Right atrium auricular region (tissue), 2 donors: ENCODE measurements at regions not wholly inside any gene's neighbourhood (a gene's known extent, or its start where the extent isn't known, plus 50 kb on each side); places are given as distances from the start of the nearest gene placed in this dataset.

Source experiments
- DNase-seq: peaks from one replicate; pipeline ENCODE4 v3.0.0-alpha.2; 2019; ENCODE audit warnings: low spot score
- H3K27ac ChIP-seq, 2 donors: fragments of 200-600 bp; sonication (generic); 1 replicate in 1 of 2; 2 replicates in 1 of 2; pipeline ENCODE4 v1.5.1; 2016 to 2019
- H3K27me3 ChIP-seq, 2 donors: fragments of 200-600 bp; sonication (generic); one replicate each; pipeline versions ENCODE4 v1.5.1 to v1.6.0; 2017 to 2019
- H3K36me3 ChIP-seq: fragments of 200-600 bp; sonication (generic); one replicate; pipeline ENCODE4 v1.5.1; 2016
- H3K4me1 ChIP-seq, 2 donors: fragments of 200-600 bp; sonication (generic); one replicate each; pipeline versions ENCODE4 v1.5.1 to v1.6.0; 2017 to 2019
- H3K4me3 ChIP-seq, 2 donors: fragments of 200-600 bp; sonication (generic); 1 replicate in 1 of 2; 2 replicates in 1 of 2; pipeline ENCODE4 v1.5.1; 2017 to 2019; ENCODE audit warnings: mild to moderate bottlenecking in 1 of 2, moderate library complexity in 1 of 2
- H3K9me3 ChIP-seq, 2 donors: fragments of 200-600 bp; sonication (generic); one replicate each; pipeline ENCODE4 v1.5.1; 2019
- TF ChIP-seq, protein P1 (sequence below), 2 donors: fragments of 200-600 bp; sonication (generic); IDR thresholded peaks; one replicate each; pipeline ENCODE4 v1.5.1; 2019; ENCODE audit warnings: antibody characterized with exemption in 2 of 2

DNA sequence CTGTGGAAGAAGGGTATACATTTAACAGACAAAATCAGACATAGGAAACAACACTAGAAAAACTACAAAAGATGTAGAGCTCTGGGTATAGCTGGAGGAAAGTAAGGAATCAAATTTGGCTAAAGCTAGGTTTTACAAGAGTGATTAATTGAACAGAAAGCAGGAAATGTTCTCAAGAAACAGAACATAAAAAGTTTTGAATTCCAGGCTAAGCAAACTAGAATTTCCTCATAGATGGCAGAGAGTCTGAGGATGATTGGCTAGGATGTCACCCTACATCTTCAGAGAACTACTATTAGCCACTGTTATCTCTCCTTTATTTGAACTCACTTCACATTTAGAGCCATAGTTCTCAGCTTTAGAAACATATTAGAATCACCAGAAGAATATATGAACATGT is 502.1 kb upstream of the PAPPA start:
- Histone ChIP-seq H3K27ac (peak overlapping the region; percentile 68 to 69), H3K9me3 (no peaks in the 10 kb centered on the region), H3K4me1 (no peaks in the 10 kb centered on the region), H3K4me3 (no peak overlapping the region), H3K27me3 (no peaks in the 10 kb centered on the region), H3K36me3 (no peaks in the 10 kb centered on the region)
- TF ChIP-seq, protein P1, sequence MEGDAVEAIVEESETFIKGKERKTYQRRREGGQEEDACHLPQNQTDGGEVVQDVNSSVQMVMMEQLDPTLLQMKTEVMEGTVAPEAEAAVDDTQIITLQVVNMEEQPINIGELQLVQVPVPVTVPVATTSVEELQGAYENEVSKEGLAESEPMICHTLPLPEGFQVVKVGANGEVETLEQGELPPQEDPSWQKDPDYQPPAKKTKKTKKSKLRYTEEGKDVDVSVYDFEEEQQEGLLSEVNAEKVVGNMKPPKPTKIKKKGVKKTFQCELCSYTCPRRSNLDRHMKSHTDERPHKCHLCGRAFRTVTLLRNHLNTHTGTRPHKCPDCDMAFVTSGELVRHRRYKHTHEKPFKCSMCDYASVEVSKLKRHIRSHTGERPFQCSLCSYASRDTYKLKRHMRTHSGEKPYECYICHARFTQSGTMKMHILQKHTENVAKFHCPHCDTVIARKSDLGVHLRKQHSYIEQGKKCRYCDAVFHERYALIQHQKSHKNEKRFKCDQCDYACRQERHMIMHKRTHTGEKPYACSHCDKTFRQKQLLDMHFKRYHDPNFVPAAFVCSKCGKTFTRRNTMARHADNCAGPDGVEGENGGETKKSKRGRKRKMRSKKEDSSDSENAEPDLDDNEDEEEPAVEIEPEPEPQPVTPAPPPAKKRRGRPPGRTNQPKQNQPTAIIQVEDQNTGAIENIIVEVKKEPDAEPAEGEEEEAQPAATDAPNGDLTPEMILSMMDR (IDR thresholded peaks at IDR 0.05) = no peak
- DNase-seq = no peak

DNA sequence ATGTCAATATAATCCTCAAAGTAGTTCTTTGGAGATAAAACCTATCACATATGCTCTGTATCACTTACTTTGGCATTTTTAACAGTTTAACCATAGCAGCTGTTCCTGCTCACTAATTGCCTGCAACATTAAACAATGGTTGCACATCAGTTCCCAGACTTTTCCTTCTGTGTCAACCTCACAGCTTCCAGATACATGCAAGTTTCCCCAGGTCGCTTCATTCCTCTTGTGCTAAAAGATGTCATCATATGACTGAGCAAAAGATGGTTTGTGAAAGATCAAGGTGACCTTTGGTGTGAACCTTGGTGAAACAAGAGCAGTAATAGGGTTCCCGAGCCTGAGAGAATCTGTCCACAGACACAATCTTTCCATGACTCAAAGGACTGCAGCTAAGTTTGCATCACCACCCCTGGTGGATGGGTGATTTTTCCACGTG is 500.4 kb upstream of the PAPPA start:
- Histone ChIP-seq H3K9me3 (no peaks in the 10 kb centered on the region), H3K4me1 (no peaks in the 10 kb centered on the region), H3K36me3 (no peaks in the 10 kb centered on the region), H3K4me3 (no peak overlapping the region), H3K27me3 (no peaks in the 10 kb centered on the region), H3K27ac (peak overlapping the region in 1 of 2 donors; percentile 16)
- TF ChIP-seq, protein P1 (IDR thresholded peaks at IDR 0.05) = no peak
- DNase-seq = no peak

DNA sequence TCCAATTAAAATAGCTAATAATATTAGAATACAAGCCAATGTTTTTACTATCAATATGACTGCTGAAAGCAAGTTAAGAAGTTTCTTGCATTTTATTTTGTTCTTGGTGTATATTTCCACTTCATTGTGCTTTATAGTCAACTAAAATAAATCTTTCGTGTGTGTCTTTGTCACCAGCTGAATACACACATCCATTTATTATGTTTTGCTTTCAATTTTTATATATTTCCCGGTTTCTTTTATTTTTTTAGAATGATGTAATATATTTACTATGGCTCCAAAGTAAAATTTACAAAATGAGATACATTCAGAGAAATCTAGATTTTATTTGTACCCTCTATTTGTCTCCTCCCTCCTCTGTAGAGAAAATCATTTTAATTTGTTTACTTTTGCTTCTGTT is 495.9 kb upstream of the PAPPA start:
- TF ChIP-seq, protein P1 (IDR thresholded peaks at IDR 0.05) = no peak
- H3K27me3 ChIP-seq = no peaks in the 10 kb centered on the region
- H3K4me1 ChIP-seq = no peaks in the 10 kb centered on the region
- no peak for DNase-seq
- H3K4me3 ChIP-seq = no peak overlapping the region
- H3K9me3 ChIP-seq = no peaks in the 10 kb centered on the region
- no peak overlapping the region for H3K27ac ChIP-seq
- no peaks in the 10 kb centered on the region for H3K36me3 ChIP-seq

DNA sequence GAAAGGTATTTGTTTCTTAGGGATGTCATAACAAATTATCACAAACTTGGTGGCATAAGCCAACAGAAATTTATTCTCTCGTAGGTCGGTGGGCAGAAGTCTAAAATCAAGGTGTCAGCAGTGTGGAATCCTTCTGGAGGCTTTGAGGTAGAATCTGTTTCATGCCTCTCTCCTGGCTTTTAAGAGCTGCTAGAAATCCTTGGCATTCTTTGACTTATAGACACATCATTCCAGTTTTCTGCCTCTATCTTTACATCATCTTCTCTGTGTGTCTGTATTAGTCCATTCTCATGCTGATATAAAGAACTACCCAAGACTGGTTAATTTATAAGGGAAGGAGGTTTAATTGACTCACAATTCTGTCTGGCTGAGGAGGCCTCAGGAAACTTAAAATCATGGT is 488.1 kb upstream of the PAPPA start:
- DNase-seq = no peak
- H3K4me1 ChIP-seq = no peaks in the 10 kb centered on the region
- no peaks in the 10 kb centered on the region for H3K9me3 ChIP-seq
- no peaks in the 10 kb centered on the region for H3K36me3 ChIP-seq
- TF ChIP-seq, protein P1 (IDR thresholded peaks at IDR 0.05) = no peak
- no peaks in the 10 kb centered on the region for H3K27me3 ChIP-seq
- no peak overlapping the region for H3K4me3 ChIP-seq
- no peak overlapping the region for H3K27ac ChIP-seq

DNA sequence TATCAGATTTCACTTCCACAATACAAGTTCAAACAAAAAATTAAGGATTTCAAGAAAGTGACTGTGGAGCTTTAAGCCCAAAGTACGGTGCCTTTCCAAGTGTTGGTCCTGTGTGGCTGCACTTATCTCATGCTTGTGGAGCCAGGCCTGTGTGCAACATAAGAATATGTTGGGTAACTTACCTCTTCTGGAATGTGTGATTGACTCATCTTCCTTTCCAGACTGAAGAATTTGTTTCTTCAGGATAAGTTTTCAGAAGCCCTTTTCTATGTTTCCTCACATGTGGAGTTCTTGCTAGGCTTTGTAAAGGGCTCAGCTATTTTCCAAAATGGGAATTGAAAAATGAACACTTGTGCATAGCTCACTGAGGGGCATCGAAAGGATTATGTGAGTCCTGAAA is 485.1 kb upstream of the PAPPA start:
- H3K4me1 ChIP-seq = no peaks in the 10 kb centered on the region
- H3K27me3 ChIP-seq = no peaks in the 10 kb centered on the region
- no peak for DNase-seq
- H3K27ac ChIP-seq = no peak overlapping the region
- no peaks in the 10 kb centered on the region for H3K9me3 ChIP-seq
- H3K4me3 ChIP-seq = no peak overlapping the region
- TF ChIP-seq, protein P1 (IDR thresholded peaks at IDR 0.05) = no peak
- no peaks in the 10 kb centered on the region for H3K36me3 ChIP-seq

DNA sequence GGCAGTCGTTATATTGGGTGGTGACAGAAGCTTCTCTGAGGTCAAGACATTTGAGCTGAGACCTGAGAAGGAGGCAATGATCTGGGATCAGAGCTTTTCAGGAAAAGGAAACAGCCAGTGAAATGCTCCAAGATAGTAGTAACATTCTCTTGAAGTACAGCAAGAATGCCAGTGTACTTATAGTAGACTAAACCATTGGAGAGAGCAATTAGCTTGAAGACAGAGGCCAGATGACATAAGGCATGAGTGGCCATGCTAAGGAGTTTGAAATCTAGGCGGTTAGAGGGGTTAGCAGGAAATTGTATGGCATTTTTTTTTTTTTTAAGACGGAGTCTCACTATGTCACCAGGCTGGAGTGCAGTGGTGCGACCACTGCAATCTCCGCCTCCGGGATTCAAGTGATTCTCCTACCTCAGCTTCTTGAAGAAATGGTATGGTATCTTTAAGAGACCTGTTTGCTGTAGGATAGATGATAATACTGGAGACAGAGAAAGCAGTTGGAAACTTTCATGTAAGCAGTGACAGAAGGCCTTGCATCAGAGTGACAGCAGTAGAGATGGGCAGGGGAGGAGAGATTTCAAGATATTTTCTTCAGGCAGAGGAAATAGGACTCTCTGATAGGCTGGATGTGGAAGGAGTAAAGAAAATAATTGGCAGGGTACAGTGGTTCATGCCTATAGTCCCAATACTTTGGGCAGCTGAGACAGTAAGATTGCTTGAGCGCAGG is 482.2 kb upstream of the PAPPA start:
- Histone ChIP-seq H3K27ac (no peak overlapping the region), H3K4me1 (no peaks in the 10 kb centered on the region)
- TF ChIP-seq, protein P1 (IDR thresholded peaks at IDR 0.05) = no peak

More for the DNA sequence above, 482.2 kb upstream of the PAPPA start:
- H3K9me3 ChIP-seq = no peaks in the 10 kb centered on the region
- H3K36me3 ChIP-seq = no peaks in the 10 kb centered on the region
- H3K27me3 ChIP-seq = no peaks in the 10 kb centered on the region
- DNase-seq = no peak
- no peak overlapping the region for H3K4me3 ChIP-seq
